ENCODE measurements at regions not wholly inside any gene's neighbourhood (a gene's known extent, or its start where the extent isn't known, plus 50 kb on each side); places are given as distances from the start of the nearest gene placed in this dataset.
"Not testable (repeated sequence)": the region's sequence is repeated elsewhere in the genome, so short reads cannot be mapped to it uniquely, and the experiment has no call there.

GRCh38 chr5:163089230-163089629 is 348.2 kb upstream of the CCNG1 start:
- no peak for DNase-seq
- peaks cover 2 to 21% of the 10 kb centered on the region in 2 donors for H3K9me3 Mint-ChIP-seq
- H3K27ac Mint-ChIP-seq, result no peak overlapping the region
- ATAC-seq (replicated peaks), result no peak
- no peaks in the 10 kb centered on the region for H3K36me3 Mint-ChIP-seq (ENCODE audit: insufficient read depth)
- no peaks in the 10 kb centered on the region for H3K4me1 Mint-ChIP-seq (ENCODE audit: low read depth in 2 of 2)
- H3K4me3 Mint-ChIP-seq, result no peak overlapping the region
- H3K27me3 Mint-ChIP-seq, result no peaks in the 10 kb centered on the region

GRCh38 chr5:163089926-163090325 is 347.5 kb upstream of the CCNG1 start:
- no peak for ATAC-seq (replicated peaks)
- Mint-ChIP-seq H3K9me3 (peaks cover 2 to 21% of the 10 kb centered on the region in 2 donors), H3K27me3 (no peaks in the 10 kb centered on the region), H3K4me3 (no peak overlapping the region), H3K36me3 (ENCODE audit: insufficient read depth) (no peaks in the 10 kb centered on the region), H3K27ac (no peak overlapping the region), H3K4me1 (ENCODE audit: low read depth in 2 of 2) (no peaks in the 10 kb centered on the region)
- DNase-seq, result no peak

- Mint-ChIP-seq H3K9me3 (peaks cover 6 to 7% of the 10 kb centered on the region in 2 donors), H3K4me3 (no peak overlapping the region), H3K4me1 (ENCODE audit: low read depth in 2 of 2) (no peaks in the 10 kb centered on the region), H3K36me3 (ENCODE audit: insufficient read depth) (no peaks in the 10 kb centered on the region), H3K27me3 (no peaks in the 10 kb centered on the region), H3K27ac (no peak overlapping the region)
- ATAC-seq (replicated peaks) (no peak), DNase-seq (no peak)
These were observed 342.8 kb upstream of the CCNG1 start for GRCh38 chr5:163094492-163095180.

- H3K27me3 Mint-ChIP-seq, result no peaks in the 10 kb centered on the region
- no peaks in the 10 kb centered on the region for H3K4me1 Mint-ChIP-seq (ENCODE audit: low read depth in 2 of 2)
- no peak for DNase-seq
- H3K9me3 Mint-ChIP-seq, result peaks cover 12 to 24% of the 10 kb centered on the region in 2 donors
- no peak overlapping the region for H3K27ac Mint-ChIP-seq
- no peaks in the 10 kb centered on the region for H3K36me3 Mint-ChIP-seq (ENCODE audit: insufficient read depth)
- no peak overlapping the region for H3K4me3 Mint-ChIP-seq
- ATAC-seq (replicated peaks), result no peak
These were observed 332.9 kb upstream of the CCNG1 start for GRCh38 chr5:163104464-163104863.

- no peaks in the 10 kb centered on the region for H3K36me3 Mint-ChIP-seq (ENCODE audit: insufficient read depth)
- peaks cover 15 to 22% of the 10 kb centered on the region in 2 donors for H3K9me3 Mint-ChIP-seq
- ATAC-seq (replicated peaks) (no peak), DNase-seq (no peak)
- no peak overlapping the region for H3K4me3 Mint-ChIP-seq
- no peaks in the 10 kb centered on the region for H3K4me1 Mint-ChIP-seq (ENCODE audit: low read depth in 2 of 2)
- H3K27ac Mint-ChIP-seq, result no peak overlapping the region
- no peaks in the 10 kb centered on the region for H3K27me3 Mint-ChIP-seq
These were observed 331.9 kb upstream of the CCNG1 start for GRCh38 chr5:163105456-163105855.

GRCh38 chr5:163106098-163106497 is 331.3 kb upstream of the CCNG1 start:
- no peak overlapping the region for H3K4me3 Mint-ChIP-seq

GRCh38 chr5:163108351-163108750 is 329.0 kb upstream of the CCNG1 start:
- Mint-ChIP-seq H3K4me3 (no peak overlapping the region), H3K4me1 (ENCODE audit: low read depth in 2 of 2) (no peaks in the 10 kb centered on the region), H3K36me3 (ENCODE audit: insufficient read depth) (no peaks in the 10 kb centered on the region), H3K9me3 (peaks cover 10 to 16% of the 10 kb centered on the region in 2 donors), H3K27ac (no peak overlapping the region), H3K27me3 (no peaks in the 10 kb centered on the region)
- ATAC-seq (replicated peaks) (no peak), DNase-seq (no peak)

More at GRCh38 chr5:163106098-163106497, 331.3 kb upstream of the CCNG1 start:
- Mint-ChIP-seq H3K27ac (no peak overlapping the region), H3K4me1 (ENCODE audit: low read depth in 2 of 2) (no peaks in the 10 kb centered on the region), H3K36me3 (ENCODE audit: insufficient read depth) (no peaks in the 10 kb centered on the region), H3K27me3 (no peaks in the 10 kb centered on the region), H3K9me3 (peaks cover 13 to 16% of the 10 kb centered on the region in 2 donors)
- ATAC-seq (replicated peaks) (no peak), DNase-seq (no peak)

- ATAC-seq (replicated peaks), result no peak
- Mint-ChIP-seq H3K4me1 (ENCODE audit: low read depth in 2 of 2) (no peaks in the 10 kb centered on the region), H3K9me3 (peaks cover 0 to 4% of the 10 kb centered on the region in 2 donors), H3K27ac (no peak overlapping the region), H3K4me3 (no peak overlapping the region), H3K36me3 (ENCODE audit: insufficient read depth) (no peaks in the 10 kb centered on the region), H3K27me3 (no peaks in the 10 kb centered on the region)
- no peak for DNase-seq
These were observed 322.4 kb upstream of the CCNG1 start for GRCh38 chr5:163115011-163115410.

GRCh38 chr5:163116618-163117017 is 320.8 kb upstream of the CCNG1 start:
- not testable (repeated sequence) for H3K27ac Mint-ChIP-seq; ATAC-seq (replicated peaks); H3K27me3 Mint-ChIP-seq; H3K4me1 Mint-ChIP-seq (ENCODE audit: low read depth in 2 of 2); H3K9me3 Mint-ChIP-seq; H3K36me3 Mint-ChIP-seq (ENCODE audit: insufficient read depth); DNase-seq; H3K4me3 Mint-ChIP-seq

- H3K36me3 Mint-ChIP-seq (ENCODE audit: insufficient read depth), result no peaks in the 10 kb centered on the region
- H3K9me3 Mint-ChIP-seq, result peaks cover 0 to 1% of the 10 kb centered on the region in 2 donors
- H3K27ac Mint-ChIP-seq, result no peak overlapping the region
These were observed 303.3 kb upstream of the CCNG1 start for GRCh38 chr5:163134061-163134460.

GRCh38 chr5:163135849-163136248 is 301.5 kb upstream of the CCNG1 start:
- Mint-ChIP-seq H3K27me3 (no peaks in the 10 kb centered on the region), H3K4me3 (no peak overlapping the region), H3K9me3 (peaks cover 3 to 5% of the 10 kb centered on the region in 2 donors), H3K4me1 (ENCODE audit: low read depth in 2 of 2) (no peaks in the 10 kb centered on the region), H3K27ac (no peak overlapping the region), H3K36me3 (ENCODE audit: insufficient read depth) (no peaks in the 10 kb centered on the region)
- DNase-seq, result no peak
- ATAC-seq (replicated peaks), result no peak

More at GRCh38 chr5:163134061-163134460, 303.3 kb upstream of the CCNG1 start:
- Mint-ChIP-seq H3K4me3 (no peak overlapping the region), H3K27me3 (no peaks in the 10 kb centered on the region), H3K4me1 (ENCODE audit: low read depth in 2 of 2) (no peaks in the 10 kb centered on the region)
- DNase-seq (no peak), ATAC-seq (replicated peaks) (no peak)

GRCh38 chr5:163161512-163161911 is 275.9 kb upstream of the CCNG1 start:
- H3K9me3 Mint-ChIP-seq, result peaks cover 2 to 7% of the 10 kb centered on the region in 2 donors
- no peaks in the 10 kb centered on the region for H3K36me3 Mint-ChIP-seq (ENCODE audit: insufficient read depth)
- no peak overlapping the region for H3K4me3 Mint-ChIP-seq
- DNase-seq (no peak), ATAC-seq (replicated peaks) (no peak)
- H3K27ac Mint-ChIP-seq, result no peak overlapping the region
- no peaks in the 10 kb centered on the region for H3K4me1 Mint-ChIP-seq (ENCODE audit: low read depth in 2 of 2)
- H3K27me3 Mint-ChIP-seq, result no peaks in the 10 kb centered on the region

GRCh38 chr5:163162645-163163044 is 274.8 kb upstream of the CCNG1 start:
- no peak overlapping the region for H3K27ac Mint-ChIP-seq
- H3K4me3 Mint-ChIP-seq, result no peak overlapping the region
- no peaks in the 10 kb centered on the region for H3K36me3 Mint-ChIP-seq (ENCODE audit: insufficient read depth)
- ATAC-seq (replicated peaks) (no peak), DNase-seq (no peak)
- H3K27me3 Mint-ChIP-seq, result no peaks in the 10 kb centered on the region
- H3K4me1 Mint-ChIP-seq (ENCODE audit: low read depth in 2 of 2), result no peaks in the 10 kb centered on the region
- peaks cover 2 to 13% of the 10 kb centered on the region in 2 donors for H3K9me3 Mint-ChIP-seq

- DNase-seq (no peak), ATAC-seq (replicated peaks) (no peak)
- H3K4me1 Mint-ChIP-seq (ENCODE audit: low read depth in 2 of 2), result no peaks in the 10 kb centered on the region
- no peaks in the 10 kb centered on the region for H3K36me3 Mint-ChIP-seq (ENCODE audit: insufficient read depth)
- H3K9me3 Mint-ChIP-seq, result peaks cover 5 to 18% of the 10 kb centered on the region in 2 donors
- H3K4me3 Mint-ChIP-seq, result no peak overlapping the region
- no peaks in the 10 kb centered on the region for H3K27me3 Mint-ChIP-seq
- H3K27ac Mint-ChIP-seq, result no peak overlapping the region
These were observed 273.5 kb upstream of the CCNG1 start for GRCh38 chr5:163163858-163164257.

Measured in effector memory CD8-positive, alpha-beta T cell (primary cell).